Kidney glomerular epithelial cell (primary cell): ENCODE measurements at regions not wholly inside any gene's neighbourhood (a gene's known extent, or its start where the extent isn't known, plus 50 kb on each side); places are given as distances from the start of the nearest gene placed in this dataset.
"Not testable (repeated sequence)": the region's sequence is repeated elsewhere in the genome, so short reads cannot be mapped to it uniquely, and the experiment has no call there.

Experiments
- DNase-seq: peaks from one replicate; lab custom pipeline; 2025; lab: John Stamatoyannopoulos, UW

DNA sequence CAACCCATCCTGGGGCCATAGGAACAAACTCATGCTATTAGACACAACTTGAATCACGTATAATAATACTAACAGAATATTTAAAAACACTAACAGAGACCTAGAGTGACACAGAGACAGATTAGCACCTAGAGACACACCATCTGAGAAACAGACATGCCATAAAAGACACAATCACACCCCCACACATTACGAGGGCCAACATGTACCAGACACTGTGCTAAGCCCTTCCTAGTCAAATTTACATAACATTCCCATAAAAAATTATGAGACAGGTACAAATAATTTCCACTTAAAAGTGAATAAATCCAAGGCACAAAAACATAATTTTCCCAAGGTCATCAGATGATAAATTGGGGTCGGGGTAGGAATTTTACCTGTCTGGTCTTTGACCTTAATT lies 141.1 kb upstream of the PRSS16 start:
- no peak for DNase-seq

DNA sequence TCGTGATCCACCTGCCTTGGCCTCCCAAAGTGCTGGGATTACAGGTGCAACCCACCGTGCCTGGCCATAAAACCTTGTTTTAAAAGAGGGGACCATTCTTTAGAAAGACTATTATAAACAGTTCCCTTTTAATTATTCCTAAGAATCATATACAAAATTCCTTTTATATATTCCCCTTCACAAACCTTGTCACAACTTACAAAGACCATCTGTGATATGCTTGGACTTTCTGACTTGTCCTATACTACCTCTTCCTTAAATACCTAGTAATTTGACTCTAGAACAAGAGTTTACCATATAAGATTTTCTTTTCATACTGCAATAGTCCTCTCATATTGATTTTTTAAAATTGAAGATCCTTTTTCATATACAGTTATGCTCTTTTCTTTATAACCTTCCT lies 135.8 kb upstream of the PRSS16 start:
- no peak for DNase-seq

DNA sequence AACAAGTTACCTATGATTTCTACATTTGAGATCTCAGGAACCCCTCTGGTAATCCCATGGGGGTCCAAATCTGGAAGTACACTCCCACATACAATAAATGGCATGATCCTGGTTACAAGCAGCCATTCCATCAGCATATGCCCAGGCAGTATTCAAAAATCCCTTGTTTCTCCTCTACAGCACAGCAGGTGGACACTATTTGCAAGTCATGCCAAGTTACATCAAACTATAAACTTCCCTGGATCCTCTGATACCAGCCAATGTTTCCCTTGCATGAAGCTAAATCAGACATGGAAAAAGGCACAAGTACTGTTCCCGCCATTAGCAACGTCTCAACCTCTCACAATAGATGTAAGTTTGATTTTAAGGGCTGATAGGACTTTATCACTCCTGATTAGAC lies 134.5 kb upstream of the PRSS16 start:
- no peak for DNase-seq

DNA sequence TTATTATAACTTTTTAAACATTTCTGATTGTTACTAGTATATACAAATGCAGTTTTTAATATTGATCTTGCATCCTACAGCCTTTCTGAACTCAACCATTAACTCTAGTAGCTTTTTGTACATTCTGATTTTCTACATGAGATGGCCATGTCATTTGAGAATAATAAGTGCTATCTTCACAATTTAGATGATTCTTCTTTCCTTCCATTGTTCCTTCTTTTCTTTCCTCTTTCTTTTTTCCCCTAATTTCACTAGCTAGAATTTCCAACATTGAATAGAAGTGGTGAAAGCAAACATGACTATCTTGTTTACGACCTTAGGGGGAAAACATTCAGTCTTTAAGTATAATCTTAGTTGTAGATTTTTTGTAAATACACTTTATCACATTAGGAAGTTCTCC lies 128.2 kb upstream of the PRSS16 start:
- no peak for DNase-seq

DNA sequence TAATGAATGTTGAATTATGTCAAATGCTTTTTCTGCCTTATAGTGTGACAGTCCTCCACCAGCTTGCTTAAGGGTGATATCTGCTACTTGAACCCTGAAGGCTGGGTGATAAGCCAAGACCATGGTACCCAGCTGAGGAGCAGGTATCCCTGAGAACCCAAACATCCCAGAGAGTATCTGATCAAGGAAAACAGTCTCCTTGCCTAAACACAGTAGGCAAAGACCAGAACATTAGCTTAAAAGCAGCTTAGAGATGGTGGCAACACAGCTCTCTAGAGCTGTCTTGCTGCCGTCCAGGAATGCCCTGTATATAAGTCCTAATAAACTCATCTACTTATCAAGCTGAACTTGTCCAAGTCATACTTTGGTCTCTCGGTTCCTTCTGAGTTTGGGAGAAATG lies 127.7 kb upstream of the PRSS16 start:
- no peak for DNase-seq

DNA sequence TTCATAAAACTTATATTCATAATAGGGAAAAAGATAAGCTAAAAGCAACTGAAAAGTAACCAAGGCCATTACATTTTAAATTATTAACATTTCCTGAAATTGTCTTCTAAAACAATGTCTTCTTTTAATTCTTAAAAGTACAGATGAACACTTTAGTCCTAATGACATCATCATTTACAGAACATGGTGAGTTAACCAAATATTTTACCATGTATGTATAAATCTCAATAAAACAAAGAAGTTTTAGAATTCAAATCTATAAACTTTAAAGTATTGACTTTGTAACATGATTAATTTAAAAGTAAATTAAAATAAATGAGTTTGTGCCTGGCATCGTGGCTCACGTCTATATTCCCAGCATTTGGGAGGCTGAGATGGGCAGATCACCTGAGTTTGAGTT lies 125.9 kb upstream of the PRSS16 start:
- no peak for DNase-seq

DNA sequence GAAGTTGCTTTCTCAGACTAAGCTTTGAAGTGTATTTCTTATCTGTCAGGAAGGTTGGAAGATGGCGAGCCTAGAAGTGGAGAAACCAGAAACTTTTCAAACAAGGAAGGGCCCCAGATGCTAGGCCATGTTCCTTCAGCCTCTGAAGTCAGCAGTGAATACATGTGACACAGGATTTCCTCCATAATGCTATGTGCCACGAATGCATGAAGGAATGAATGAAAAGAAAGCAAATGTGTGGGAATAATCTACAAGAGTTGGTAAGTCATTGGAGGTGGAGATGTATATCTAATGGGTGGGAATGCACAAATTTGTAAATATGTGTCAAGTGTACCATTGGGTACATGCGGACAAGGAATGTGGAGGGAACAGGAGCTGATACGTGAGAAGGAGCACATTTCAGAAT lies 123.2 kb upstream of the PRSS16 start:
- DNase-seq = no peak

DNA sequence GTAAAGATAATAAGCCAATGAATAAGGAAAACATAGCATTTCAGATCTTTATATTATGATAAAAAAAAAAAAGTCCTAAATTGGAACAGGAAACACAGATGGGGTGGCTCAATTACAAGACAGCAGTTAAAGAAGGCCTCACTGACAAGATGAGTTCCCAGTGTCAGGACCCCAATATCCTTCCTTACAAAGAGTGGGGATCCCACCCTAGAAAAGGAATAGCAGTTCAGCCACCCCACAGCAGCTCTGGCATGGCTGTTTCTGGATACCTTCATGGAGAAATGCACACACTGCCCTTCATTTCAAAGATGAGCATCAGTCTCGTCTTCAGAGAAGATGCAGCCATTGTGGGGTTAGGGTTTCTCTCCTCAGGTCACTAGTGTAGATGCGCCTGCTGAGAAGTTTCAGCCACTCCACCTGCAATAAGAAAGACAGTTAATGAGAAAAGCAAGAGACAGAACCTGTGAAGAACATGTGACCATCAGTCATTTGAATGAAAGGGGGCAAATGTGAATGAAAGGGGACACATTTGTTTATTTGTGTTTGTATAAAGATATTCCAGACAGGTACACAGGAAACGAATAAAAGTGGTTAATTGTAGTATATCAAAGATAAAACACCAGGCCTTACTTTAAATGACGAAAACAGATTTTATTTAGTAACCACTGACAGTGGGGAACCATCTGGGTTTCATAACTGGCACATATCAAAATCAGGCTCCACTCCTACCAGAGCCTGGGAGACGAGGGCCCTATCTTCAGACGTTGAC lies 121.3 kb upstream of the PRSS16 start:
- DNase-seq = no peak

DNA sequence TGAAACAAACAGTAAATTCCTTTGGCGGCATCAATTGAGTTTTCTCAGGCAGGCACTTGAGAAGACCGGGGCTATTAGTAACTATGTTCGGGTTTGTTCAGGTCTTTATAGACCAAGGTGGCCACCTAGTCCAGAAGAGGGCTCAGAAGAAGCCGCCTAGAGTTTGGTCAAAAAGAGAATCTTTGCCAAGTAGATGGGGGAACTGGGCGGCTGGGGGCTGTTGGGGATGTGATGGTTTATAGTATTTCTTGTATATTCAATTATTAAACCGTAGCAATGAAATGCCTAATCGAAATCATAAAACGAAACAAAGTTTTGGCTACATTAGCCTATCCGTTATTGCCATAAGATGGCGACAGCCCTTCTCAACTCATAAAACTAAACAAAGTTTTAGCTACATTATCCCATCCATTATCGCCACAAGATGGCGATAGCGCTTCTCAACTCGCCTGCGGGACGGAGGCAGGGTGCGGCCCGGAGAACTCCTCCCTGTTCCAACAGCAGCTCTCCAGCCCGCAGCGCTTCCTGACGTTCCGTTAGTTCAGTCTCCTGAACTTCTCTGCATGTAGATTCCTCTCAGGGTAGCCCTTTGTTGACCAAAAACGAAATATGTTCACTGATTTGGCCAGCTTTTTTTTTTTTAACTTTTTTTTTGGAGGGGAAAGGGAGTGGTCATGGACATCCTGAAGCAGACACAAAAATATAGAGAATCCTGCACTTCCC lies 120.5 kb upstream of the PRSS16 start:
- DNase-seq = peak; percentile 89

DNA sequence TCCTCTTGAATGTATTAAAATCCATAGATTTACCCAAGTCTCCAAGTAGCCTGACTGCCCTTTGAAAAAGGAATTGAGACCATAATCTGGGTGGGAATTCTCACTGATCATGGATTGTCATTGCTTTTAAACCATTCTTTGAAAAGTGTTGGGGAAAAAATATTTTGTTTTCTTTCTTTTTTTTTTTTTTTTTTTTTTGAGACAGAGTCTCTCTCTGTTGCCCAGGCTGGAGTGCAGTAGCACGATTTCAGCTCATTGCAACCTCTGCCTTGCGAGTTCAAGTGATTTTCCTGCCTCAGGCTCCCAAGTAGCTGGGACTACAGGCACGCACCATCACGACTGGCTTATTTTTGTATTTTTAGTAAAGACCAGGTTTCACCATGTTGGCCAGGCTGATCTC lies 119.6 kb upstream of the PRSS16 start:
- not testable (repeated sequence) for DNase-seq

DNA sequence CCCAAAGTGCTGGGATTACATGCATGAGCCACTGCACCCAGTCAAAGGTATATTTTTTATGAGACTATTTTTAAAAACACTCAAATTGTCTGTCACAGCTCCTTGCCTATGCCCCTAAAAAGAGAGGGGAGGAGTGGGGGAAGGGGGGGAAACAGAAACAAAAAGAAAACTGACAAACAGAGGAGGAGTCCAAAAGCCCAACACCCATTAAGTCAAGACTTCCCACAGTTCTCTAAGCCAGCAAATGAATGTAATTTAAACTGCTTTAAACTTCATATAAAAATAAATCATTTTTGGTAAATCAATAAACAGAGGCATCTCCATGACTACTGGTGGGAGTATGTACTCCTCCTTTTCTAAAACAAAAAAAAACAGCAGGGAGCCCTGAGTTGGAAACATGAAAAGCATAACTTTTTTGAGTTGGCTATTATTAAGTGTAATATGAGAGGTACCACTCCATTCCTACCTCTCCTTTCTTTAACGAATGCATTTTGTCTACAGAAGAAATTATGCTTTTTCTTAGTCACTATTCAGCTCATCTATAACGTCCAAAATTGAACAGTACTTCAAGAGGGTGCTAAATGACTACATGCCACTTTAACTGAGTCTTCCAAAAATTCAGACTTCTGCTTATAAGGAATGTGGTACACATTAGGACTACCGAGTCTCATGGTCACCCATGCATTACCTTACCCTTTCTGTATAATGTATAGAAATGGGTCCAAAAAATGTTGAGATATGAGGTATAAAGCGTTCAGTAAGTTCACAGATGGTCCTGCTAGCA lies 119.0 kb upstream of the PRSS16 start:
- no peak for DNase-seq

DNA sequence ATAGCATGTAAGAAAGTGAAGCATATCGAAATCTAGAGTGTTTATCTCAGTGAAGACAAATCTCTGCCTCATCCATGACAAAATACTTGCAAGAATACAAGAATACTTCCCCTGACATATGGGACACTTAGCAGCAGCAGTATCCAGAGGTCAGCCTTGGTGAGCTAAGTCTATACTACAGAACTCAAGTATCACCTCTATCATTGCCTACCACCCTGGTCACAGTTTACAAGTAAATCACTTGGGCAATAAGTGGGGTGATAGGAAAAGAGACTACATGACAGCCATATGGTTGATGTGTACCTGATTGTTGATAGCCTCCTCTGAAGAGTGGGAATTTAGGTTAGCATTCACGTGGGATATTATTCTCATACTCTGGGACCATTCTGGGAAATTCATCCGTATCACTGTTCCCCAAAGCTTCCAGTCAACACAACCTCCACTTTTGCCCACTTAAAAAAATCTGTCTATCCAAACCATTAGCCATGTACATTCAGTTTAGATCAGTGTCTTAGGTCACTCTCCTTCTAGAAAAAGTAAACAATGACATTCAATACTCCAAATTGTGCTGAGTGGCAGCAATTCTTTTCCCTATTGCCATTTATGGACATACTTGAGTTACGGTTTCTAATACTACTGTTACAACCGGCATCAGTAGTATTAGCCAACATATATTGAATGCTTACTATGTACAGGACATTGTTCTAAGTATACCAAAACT lies 118.2 kb upstream of the PRSS16 start:
- DNase-seq = no peak

DNA sequence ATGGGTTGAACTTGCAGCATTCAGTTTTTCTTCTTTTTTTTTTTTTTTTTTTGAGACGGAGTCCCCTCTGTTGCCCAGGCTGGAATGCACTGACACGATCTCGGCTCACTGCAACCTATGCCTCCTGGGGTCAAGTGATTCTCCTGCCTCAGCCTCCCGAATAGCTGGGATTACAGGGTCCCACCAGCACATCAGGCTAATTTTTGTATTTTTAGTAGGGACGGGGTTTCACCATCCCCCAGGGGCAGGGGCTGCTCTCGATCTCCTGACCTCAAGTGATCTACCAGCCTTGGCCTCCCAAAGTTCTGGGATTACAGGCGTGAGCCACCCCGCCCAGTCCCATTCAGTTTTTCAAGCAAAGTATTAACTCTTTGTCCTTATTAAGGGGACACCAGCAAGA lies 117.6 kb upstream of the PRSS16 start:
- no peak for DNase-seq

DNA sequence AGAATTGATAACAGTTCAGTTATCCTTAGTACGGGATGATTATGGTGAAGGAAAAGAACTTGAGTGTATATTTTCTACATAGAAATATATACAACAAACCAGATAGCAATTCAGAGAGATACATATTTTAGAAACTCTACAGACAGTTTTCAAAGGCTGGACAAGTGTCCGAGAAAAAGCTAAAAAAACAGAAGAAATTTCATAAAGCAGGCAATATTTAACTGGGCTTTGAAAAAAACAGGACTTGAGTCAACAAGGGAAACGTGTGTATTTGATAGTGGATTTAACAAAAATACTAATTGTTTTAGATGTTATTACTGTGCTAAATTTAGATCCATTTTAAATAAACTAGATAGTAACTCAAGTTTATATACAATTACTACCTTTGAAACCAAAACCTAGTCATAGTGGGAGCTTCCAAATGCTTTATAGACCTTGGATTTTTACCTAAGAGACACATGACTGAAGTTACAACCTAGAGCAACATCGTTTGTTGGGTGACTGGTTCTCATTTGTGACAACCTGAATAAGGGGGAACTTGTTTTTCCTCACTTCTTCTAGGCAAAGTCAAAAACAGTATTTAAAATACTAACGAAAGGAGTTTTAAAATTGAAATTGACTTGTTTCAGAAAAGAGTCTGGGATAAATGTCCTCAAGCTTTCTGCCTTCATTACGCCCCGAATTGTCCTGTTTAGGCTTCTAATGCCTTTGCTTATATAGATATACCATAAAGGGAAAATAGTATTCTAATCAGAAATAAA lies 116.7 kb upstream of the PRSS16 start:
- peak; percentile 20 for DNase-seq

DNA sequence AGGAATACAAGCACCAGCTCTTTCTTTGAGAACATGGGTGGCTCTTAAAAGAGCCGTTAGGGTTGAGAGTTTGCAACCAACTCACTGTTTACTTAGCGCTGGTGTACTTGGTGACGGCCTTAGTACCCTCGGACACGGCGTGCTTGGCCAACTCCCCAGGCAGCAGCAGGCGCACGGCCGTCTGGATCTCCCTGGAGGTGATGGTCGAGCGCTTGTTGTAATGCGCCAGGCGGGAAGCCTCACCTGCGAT lies 115.3 kb upstream of the PRSS16 start:
- not testable (repeated sequence) for DNase-seq

DNA sequence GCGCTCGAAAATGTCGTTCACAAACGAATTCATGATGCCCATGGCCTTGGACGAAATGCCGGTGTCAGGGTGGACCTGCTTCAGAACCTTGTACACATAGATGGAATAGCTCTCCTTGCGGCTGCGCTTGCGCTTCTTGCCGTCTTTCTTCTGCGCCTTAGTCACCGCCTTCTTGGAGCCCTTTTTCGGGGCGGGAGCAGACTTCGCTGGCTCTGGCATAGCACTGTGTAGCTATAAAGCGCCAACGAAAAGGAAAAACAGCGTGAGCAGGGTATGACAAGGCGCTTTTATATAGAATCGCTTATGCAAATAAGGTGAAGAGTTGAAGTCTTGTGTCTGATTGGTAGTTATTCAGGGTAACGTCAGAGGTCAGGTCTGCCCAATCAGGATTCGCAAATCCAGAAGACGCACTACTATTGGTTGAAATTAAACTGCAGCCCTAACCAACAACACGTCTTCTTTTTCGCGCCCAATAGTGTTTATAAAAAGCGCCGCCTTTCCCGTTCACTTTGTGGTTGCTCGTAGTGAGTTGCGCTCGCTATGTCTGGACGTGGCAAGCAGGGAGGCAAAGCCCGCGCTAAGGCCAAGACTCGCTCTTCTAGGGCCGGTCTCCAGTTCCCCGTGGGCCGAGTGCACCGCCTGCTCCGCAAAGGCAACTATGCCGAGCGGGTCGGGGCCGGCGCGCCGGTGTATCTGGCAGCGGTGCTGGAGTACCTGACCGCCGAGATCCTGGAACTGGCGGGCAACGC lies 114.8 kb upstream of the PRSS16 start:
- DNase-seq = peak; percentile 99

DNA sequence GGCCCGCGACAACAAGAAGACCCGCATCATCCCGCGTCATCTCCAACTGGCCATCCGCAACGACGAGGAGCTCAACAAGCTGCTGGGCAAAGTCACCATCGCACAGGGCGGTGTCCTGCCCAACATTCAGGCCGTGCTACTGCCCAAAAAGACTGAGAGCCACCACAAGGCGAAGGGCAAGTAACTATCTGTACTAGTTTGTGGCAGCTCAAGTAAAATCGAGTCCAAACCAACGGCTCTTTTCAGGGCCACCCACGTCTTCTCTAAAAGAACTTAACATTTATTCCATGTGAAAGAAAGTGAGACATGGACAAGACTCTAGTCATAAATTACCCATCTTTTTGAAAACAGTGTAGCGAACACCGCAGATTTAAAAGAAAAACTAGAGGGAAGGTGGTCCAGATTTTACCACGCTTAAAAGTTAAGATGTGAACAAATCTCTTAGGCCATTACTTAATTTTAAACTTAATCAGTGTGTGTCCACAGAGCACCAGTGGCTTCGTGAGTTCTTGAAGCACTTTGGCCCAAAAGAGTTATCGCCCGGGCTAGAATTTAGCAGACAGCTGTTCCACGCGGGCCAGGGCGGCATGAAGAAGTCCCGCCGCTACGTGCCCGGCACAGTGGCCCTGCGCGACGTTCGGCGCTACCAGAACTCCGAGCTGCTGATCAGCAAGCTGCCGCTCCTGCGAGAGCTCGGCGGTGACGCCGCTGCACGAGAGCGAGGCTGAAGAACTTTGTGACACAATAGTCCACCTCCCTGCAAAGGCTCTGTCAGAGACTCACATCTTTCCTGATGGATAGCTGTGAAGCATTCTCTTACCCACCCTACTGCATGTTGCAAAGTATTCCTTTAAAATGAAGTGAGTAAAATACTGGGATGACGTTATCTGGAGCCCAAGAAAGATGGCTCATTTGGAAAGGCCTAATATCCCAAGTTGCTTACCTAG lies 113.9 kb upstream of the PRSS16 start:
- DNase-seq = peak; percentile 15

DNA sequence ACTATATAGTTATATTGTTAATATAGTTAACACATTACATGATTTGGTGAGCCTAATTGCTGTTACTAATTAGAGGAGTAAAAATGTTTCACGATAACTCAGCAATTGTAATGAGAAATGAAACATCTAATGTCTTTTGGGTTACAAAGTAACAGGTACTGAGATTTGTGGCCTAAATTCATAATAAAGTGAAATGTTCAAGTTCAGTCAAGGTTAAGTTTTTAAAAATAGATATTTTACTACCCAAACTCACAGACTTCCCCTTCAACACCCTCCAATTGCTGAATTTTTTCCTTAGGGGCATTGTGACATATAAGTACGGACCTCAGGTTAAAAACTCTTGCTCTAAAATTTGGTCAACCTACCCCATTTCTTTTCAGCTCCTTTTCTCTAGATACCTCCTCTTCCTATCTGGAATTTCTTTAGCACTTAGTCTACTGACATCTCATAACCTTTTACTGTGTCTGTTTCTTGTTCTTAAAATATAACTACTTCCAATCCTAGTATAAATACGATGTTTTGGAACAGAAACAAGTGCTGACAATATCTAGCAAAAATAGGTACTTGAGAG lies 112.3 kb upstream of the PRSS16 start:
- no peak for DNase-seq

DNA sequence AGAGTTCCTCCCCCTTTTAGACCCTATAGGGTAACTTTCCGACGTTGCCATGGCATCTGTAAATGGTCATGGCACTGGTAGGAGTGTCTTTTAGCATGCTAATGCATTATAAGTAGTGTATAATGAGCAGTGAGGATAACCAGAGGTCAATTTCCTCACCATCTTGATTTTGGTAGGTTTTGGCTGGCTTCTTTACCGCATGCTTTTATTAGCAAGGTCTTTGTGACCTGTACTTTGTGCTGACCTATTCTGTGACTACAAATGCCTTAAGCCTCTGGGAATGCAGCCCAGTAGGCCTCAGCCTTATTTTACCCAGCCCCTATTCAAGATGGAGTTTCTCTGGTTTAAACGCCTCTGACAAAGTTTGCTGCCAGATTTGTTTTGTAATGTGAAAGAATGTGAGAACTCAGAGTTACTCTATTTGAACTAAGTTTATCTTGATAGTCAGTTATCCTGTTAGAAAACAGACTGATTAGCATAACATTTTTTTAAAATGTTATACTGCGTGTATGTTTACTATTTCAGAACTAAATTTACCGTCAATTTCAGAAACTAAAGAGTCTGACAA lies 111.3 kb upstream of the PRSS16 start:
- no peak for DNase-seq
